Activated naive CD8-positive, alpha-beta T cell (primary cell): ENCODE measurements at regions not wholly inside any gene's neighbourhood (a gene's known extent, or its start where the extent isn't known, plus 50 kb on each side); places are given as distances from the start of the nearest gene placed in this dataset.

ENCODE experiments used
- H3K27ac Mint-ChIP-seq: one replicate; pipeline ENCODE4 v1.8.0; 2021; ENCODE audit warnings: mixed read lengths
- H3K27me3 Mint-ChIP-seq: one replicate; pipeline ENCODE4 v1.8.0; 2021; ENCODE audit warnings: mixed read lengths
- H3K36me3 Mint-ChIP-seq: one replicate; pipeline ENCODE4 v1.8.0; 2021; ENCODE audit warnings: mixed read lengths
- H3K4me1 Mint-ChIP-seq: one replicate; pipeline ENCODE4 v1.8.0; 2021; ENCODE audit warnings: low read depth, mixed read lengths
- H3K4me3 Mint-ChIP-seq: one replicate; pipeline ENCODE4 v1.8.0; 2021; ENCODE audit warnings: mild to moderate bottlenecking, mixed read lengths
- H3K9me3 Mint-ChIP-seq: one replicate; pipeline ENCODE4 v1.8.0; 2021; ENCODE audit warnings: low read depth, mixed read lengths

GRCh38 chrX:9252182-9252581, 212.7 kb upstream of the TBL1X start:
- Mint-ChIP-seq H3K27ac (no peak overlapping the region), H3K9me3 (no peaks in the 10 kb centered on the region), H3K4me3 (no peak overlapping the region), H3K36me3 (no peaks in the 10 kb centered on the region), H3K27me3 (no peaks in the 10 kb centered on the region), H3K4me1 (peaks cover 7% of the 10 kb centered on the region)

- Mint-ChIP-seq H3K27me3 (no peaks in the 10 kb centered on the region), H3K4me3 (no peak overlapping the region), H3K9me3 (no peaks in the 10 kb centered on the region), H3K27ac (no peak overlapping the region), H3K4me1 (peaks cover 12% of the 10 kb centered on the region), H3K36me3 (no peaks in the 10 kb centered on the region)
These were observed 211.6 kb upstream of the TBL1X start for GRCh38 chrX:9253211-9253610.

- Mint-ChIP-seq H3K4me1 (peaks cover 35% of the 10 kb centered on the region), H3K27ac (peak overlapping the region; percentile 95)
These were observed 207.0 kb upstream of the TBL1X start for GRCh38 chrX:9257718-9258420.

GRCh38 chrX:9258421-9259104, 206.3 kb upstream of the TBL1X start:
- Mint-ChIP-seq H3K4me3 (peak overlapping the region; percentile 28), H3K27ac (peak overlapping the region; percentile 95), H3K27me3 (no peaks in the 10 kb centered on the region), H3K36me3 (no peaks in the 10 kb centered on the region), H3K4me1 (peaks cover 31% of the 10 kb centered on the region), H3K9me3 (no peaks in the 10 kb centered on the region)

More at GRCh38 chrX:9257718-9258420, 207.0 kb upstream of the TBL1X start:
- Mint-ChIP-seq H3K4me3 (peak overlapping the region; percentile 46), H3K9me3 (no peaks in the 10 kb centered on the region), H3K36me3 (no peaks in the 10 kb centered on the region), H3K27me3 (no peaks in the 10 kb centered on the region)

- Mint-ChIP-seq H3K36me3 (no peaks in the 10 kb centered on the region), H3K9me3 (no peaks in the 10 kb centered on the region), H3K4me3 (no peak overlapping the region), H3K27me3 (no peaks in the 10 kb centered on the region), H3K27ac (peak overlapping the region; percentile 95), H3K4me1 (peaks cover 31% of the 10 kb centered on the region)
These were observed 204.3 kb upstream of the TBL1X start for GRCh38 chrX:9260603-9261002.

- Mint-ChIP-seq H3K4me3 (no peak overlapping the region), H3K36me3 (no peaks in the 10 kb centered on the region), H3K27ac (no peak overlapping the region)
These were observed 197.4 kb upstream of the TBL1X start for GRCh38 chrX:9267415-9267814.

GRCh38 chrX:9269134-9269533, 195.7 kb upstream of the TBL1X start:
- Mint-ChIP-seq H3K36me3 (no peaks in the 10 kb centered on the region), H3K27me3 (no peaks in the 10 kb centered on the region), H3K4me1 (no peaks in the 10 kb centered on the region), H3K9me3 (no peaks in the 10 kb centered on the region), H3K4me3 (no peak overlapping the region), H3K27ac (no peak overlapping the region)

More at GRCh38 chrX:9267415-9267814, 197.4 kb upstream of the TBL1X start:
- no peaks in the 10 kb centered on the region for H3K4me1 Mint-ChIP-seq
- H3K27me3 Mint-ChIP-seq: no peaks in the 10 kb centered on the region
- no peaks in the 10 kb centered on the region for H3K9me3 Mint-ChIP-seq

GRCh38 chrX:9271789-9272525, 192.9 kb upstream of the TBL1X start:
- no peaks in the 10 kb centered on the region for H3K36me3 Mint-ChIP-seq
- no peaks in the 10 kb centered on the region for H3K27me3 Mint-ChIP-seq
- no peak overlapping the region for H3K4me3 Mint-ChIP-seq
- H3K9me3 Mint-ChIP-seq: no peaks in the 10 kb centered on the region
- no peaks in the 10 kb centered on the region for H3K4me1 Mint-ChIP-seq
- H3K27ac Mint-ChIP-seq: no peak overlapping the region

- Mint-ChIP-seq H3K27me3 (no peaks in the 10 kb centered on the region), H3K4me1 (peaks cover 5% of the 10 kb centered on the region), H3K9me3 (no peaks in the 10 kb centered on the region), H3K36me3 (peaks cover 2% of the 10 kb centered on the region), H3K27ac (no peak overlapping the region), H3K4me3 (no peak overlapping the region)
These were observed 191.1 kb upstream of the TBL1X start for GRCh38 chrX:9273744-9274143.

- peak overlapping the region; percentile 42 for H3K4me3 Mint-ChIP-seq
- H3K4me1 Mint-ChIP-seq: peaks cover 28% of the 10 kb centered on the region
- H3K27me3 Mint-ChIP-seq: no peaks in the 10 kb centered on the region
- H3K9me3 Mint-ChIP-seq: no peaks in the 10 kb centered on the region
- peaks cover 2% of the 10 kb centered on the region for H3K36me3 Mint-ChIP-seq
- H3K27ac Mint-ChIP-seq: peak overlapping the region; percentile 86
These were observed 186.2 kb upstream of the TBL1X start for GRCh38 chrX:9278475-9279233.

- Mint-ChIP-seq H3K36me3 (peaks cover 2% of the 10 kb centered on the region), H3K27ac (peak overlapping the region; percentile 86), H3K4me1 (peaks cover 29% of the 10 kb centered on the region), H3K27me3 (no peaks in the 10 kb centered on the region), H3K9me3 (no peaks in the 10 kb centered on the region), H3K4me3 (peak overlapping the region; percentile 42)
These were observed 185.7 kb upstream of the TBL1X start for GRCh38 chrX:9279234-9279544.

- no peak overlapping the region for H3K27ac Mint-ChIP-seq
- no peak overlapping the region for H3K4me3 Mint-ChIP-seq
- H3K9me3 Mint-ChIP-seq: no peaks in the 10 kb centered on the region
- H3K27me3 Mint-ChIP-seq: no peaks in the 10 kb centered on the region
- H3K36me3 Mint-ChIP-seq: peaks cover 2% of the 10 kb centered on the region
- peaks cover 42% of the 10 kb centered on the region for H3K4me1 Mint-ChIP-seq
These were observed 184.0 kb upstream of the TBL1X start for GRCh38 chrX:9280831-9281230.

- Mint-ChIP-seq H3K4me1 (peaks cover 51% of the 10 kb centered on the region), H3K27me3 (no peaks in the 10 kb centered on the region), H3K36me3 (peaks cover 2% of the 10 kb centered on the region), H3K27ac (peak overlapping the region; percentile 23), H3K4me3 (no peak overlapping the region), H3K9me3 (no peaks in the 10 kb centered on the region)
These were observed 182.5 kb upstream of the TBL1X start for GRCh38 chrX:9282325-9282724.

- Mint-ChIP-seq H3K27ac (peak overlapping the region; percentile 99), H3K4me3 (peak overlapping the region; percentile 82), H3K9me3 (no peaks in the 10 kb centered on the region), H3K4me1 (peaks cover 38% of the 10 kb centered on the region), H3K36me3 (no peaks in the 10 kb centered on the region), H3K27me3 (no peaks in the 10 kb centered on the region)
These were observed 179.5 kb upstream of the TBL1X start for GRCh38 chrX:9285342-9285771.

GRCh38 chrX:9286234-9286633, 178.6 kb upstream of the TBL1X start:
- Mint-ChIP-seq H3K4me1 (peaks cover 38% of the 10 kb centered on the region), H3K9me3 (no peaks in the 10 kb centered on the region), H3K27ac (peak overlapping the region; percentile 99), H3K27me3 (no peaks in the 10 kb centered on the region), H3K36me3 (no peaks in the 10 kb centered on the region), H3K4me3 (peak overlapping the region; percentile 42)
